GM12864 (cell line): ENCODE measurements at regions not wholly inside any gene's neighbourhood (a gene's known extent, or its start where the extent isn't known, plus 50 kb on each side); places are given as distances from the start of the nearest gene placed in this dataset.
"Not testable (repeated sequence)": the region's sequence is repeated elsewhere in the genome, so short reads cannot be mapped to it uniquely, and the experiment has no call there.

Source experiments
- DNase-seq: peaks from one replicate; pipeline ENCODE4 v3.0.0-alpha.2; 2011; ENCODE audit warnings: low read depth
- H3K4me3 ChIP-seq: 2 replicates; pipeline ENCODE4 v1.5.1; 2011; ENCODE audit warnings: mild to moderate bottlenecking, low read depth, low read length, control low read depth
- TF ChIP-seq, protein P1 (sequence below): IDR thresholded peaks from 2 replicates; pipeline ENCODE4 v1.5.1; 2011; ENCODE audit warnings: low read depth, mild to moderate bottlenecking, moderate library complexity, low read length, control low read depth, inconsistent platforms; ENCODE audit errors: missing control alignments

GRCh38 chr13:65314008-65314407 is 1916.1 kb downstream of the PCDH9 start:
- DNase-seq = no peak
- TF ChIP-seq, protein P1, sequence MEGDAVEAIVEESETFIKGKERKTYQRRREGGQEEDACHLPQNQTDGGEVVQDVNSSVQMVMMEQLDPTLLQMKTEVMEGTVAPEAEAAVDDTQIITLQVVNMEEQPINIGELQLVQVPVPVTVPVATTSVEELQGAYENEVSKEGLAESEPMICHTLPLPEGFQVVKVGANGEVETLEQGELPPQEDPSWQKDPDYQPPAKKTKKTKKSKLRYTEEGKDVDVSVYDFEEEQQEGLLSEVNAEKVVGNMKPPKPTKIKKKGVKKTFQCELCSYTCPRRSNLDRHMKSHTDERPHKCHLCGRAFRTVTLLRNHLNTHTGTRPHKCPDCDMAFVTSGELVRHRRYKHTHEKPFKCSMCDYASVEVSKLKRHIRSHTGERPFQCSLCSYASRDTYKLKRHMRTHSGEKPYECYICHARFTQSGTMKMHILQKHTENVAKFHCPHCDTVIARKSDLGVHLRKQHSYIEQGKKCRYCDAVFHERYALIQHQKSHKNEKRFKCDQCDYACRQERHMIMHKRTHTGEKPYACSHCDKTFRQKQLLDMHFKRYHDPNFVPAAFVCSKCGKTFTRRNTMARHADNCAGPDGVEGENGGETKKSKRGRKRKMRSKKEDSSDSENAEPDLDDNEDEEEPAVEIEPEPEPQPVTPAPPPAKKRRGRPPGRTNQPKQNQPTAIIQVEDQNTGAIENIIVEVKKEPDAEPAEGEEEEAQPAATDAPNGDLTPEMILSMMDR = no peak
- H3K4me3 ChIP-seq = no peak overlapping the region

DNA sequence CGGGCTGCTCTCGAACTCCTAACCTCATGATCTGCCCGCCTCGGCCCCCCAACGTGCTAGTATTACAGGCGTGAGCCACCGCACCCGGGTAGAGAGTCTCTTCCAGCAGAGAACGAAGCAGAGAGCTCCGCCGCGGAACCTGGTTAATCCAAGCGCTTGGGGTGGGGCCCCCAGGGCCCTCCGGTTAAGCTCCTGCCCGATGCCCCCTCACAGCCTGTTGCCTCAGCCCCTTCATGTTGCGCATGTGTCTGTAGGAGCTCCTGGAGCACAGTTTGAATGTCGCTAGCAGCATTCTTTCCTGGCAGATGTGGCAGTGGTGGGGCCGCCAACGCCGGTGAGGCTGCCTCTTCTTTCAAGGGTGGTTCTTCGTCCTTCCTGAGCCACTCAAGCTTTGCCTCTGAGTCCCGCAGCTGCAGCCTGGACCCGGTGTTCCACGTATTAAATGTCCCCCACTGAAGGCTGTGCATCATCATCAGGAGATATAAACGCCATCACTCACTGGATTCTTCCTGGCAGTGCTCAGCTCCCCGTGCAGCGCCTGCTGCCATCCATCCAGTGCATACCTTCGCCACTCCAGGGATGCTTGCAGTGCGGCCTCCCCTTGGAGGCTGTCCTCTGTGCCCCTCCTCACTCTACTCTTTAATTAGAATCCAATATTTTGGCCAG is 1919.3 kb downstream of the PCDH9 start:
- no peak for DNase-seq
- TF ChIP-seq, protein P1 = no peak

GRCh38 chr13:65309906-65310305 is 1920.2 kb downstream of the PCDH9 start:
- no peak for DNase-seq

More for the DNA sequence above, 1919.3 kb downstream of the PCDH9 start:
- H3K4me3 ChIP-seq = no peak overlapping the region

GRCh38 chr13:65308729-65309128 is 1921.4 kb downstream of the PCDH9 start:
- DNase-seq, H3K4me3 ChIP-seq: not testable (repeated sequence)

More at GRCh38 chr13:65309906-65310305, 1920.2 kb downstream of the PCDH9 start:
- H3K4me3 ChIP-seq = no peak overlapping the region
- TF ChIP-seq, protein P1 = no peak

DNA sequence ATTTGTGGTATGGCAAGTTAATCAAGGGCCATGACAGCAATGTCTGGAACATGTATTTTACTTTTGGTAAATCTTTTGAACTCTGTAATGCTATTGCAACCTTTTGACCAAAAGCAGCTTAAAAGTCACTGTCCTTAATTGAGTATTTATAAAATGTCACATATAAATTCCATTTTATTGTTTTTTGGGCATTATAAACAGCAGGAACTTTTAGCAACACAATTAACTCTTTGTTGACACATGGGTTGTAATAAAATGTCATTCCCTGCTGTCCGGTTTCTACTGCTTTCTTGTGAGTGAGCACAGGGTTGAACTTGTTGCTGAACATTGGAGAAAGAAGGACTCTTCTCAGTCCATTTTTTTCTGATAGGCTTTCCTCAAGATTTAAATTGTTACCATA is 1923.1 kb downstream of the PCDH9 start:
- TF ChIP-seq, protein P1 = no peak
- DNase-seq = no peak
- H3K4me3 ChIP-seq = no peak overlapping the region

DNA sequence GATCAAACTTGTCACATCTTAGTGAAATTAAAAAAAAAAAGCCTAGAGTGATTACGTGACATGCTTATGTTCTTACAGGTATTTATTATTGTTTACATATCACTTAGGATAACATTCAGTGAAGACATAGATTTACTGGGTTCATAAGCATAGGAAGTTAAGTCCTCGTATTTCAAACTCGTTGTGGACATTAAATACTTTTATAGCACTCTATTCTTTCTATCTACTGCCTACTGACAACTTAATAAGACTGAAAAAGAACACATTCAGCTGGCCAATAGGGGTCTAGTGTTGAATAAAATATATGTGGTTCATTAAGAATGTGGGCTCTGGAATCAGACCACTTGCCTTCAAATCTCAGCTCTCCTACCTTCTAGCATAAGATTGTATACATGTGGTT is 1927.4 kb downstream of the PCDH9 start:
- TF ChIP-seq, protein P1 = no peak
- H3K4me3 ChIP-seq = no peak overlapping the region
- DNase-seq = no peak

DNA sequence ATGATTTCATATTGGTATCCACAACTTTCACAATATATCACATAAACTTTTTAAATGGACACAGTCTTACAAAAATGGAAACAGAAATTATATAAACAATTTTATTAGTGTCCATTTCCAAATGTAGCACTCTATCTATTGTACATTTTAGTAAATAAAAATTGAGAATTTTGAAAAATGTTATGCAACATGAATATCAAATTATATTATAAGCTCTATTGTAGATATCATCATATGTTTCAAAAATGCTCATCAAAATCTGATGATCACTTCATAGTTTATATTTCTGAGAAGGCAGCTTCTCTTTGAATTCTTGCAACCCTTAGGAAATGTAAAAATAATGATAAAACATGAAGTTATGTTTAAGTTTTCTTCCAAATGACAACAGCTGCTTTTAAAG is 1928.6 kb downstream of the PCDH9 start:
- DNase-seq = no peak
- H3K4me3 ChIP-seq = no peak overlapping the region
- TF ChIP-seq, protein P1 = no peak
